Hematopoietic multipotent progenitor cell treated with erythropoietin and hydrocortisone succinate and interleukin-3 and kit ligand, for 4 days (in vitro differentiated cells): ENCODE measurements at regions not wholly inside any gene's neighbourhood (a gene's known extent, or its start where the extent isn't known, plus 50 kb on each side); places are given as distances from the start of the nearest gene placed in this dataset.

Experiments
- DNase-seq: peaks from one replicate; pipeline ENCODE4 v3.0.0-alpha.2; 2015

DNA sequence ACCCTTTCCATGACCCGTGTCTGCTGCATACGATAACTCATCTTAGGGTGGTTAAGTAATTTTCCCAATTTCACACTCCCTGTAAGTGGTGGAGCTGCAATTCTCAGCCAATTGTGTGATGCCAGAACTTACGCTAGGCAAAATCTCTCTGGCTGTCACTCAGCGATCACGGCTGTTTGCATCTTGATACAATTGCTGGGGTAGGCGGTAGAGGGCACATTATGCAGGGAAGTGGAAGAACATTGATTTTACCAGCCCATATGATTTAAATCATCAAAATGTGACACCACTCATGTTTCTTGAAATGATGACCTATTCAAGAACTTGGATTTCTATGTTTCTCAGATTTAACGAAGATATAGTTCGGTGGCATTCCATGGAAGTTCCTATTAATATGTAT, 108.7 kb upstream of the ADARB2 start:
- no peak for DNase-seq

DNA sequence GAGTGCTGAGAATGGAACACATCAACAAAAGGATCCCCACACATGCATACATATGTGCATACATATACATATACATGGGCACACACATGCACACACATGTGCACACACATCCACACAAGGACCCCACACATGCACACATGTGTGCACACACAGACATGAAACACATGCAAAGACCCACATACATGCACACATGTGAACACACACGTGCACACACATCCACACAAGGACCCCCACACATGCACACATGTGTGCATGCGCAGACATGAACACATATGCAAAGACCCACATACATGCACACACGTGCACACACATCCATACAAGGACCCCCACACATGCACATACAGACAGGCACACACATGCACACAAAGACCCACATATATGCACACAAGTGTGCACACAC, 104.4 kb upstream of the ADARB2 start:
- no peak for DNase-seq

DNA sequence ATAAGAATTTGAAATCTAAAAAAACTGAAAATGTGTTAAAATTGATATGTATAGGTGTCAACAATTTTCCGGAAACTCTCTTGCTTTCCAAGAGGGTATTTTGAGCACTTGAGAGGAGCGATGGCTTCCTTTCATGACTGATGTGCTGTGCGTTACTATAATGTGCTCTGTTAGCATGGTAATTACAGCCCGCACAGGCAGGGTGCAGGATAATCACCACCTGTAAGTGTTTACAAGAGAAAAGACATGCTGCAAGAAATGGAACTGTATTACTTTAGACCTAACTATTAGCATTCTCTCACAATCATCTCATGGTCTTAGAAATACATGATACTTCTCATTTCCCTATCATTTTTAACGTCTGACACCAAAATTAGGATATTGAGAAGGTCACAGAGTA, 92.4 kb upstream of the ADARB2 start:
- DNase-seq = no peak

DNA sequence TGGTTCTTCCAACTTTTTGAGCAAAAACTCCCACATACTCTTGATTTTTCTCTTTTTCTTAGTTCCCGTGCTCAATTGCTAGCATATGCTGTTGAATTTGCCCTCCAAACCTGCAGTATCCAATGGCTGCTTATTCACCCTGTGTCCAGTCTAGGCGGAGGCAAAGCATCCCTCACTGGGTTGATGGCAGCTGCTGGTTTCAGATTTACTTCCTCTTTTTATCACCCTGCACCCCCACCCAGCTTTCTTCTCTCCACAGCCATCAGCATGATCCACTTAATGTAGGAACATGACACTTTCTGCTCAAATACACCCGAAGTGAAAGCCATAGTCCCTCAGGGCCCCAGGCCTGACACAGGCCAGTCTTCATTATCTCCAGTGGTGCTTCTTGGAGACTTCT, 87.6 kb upstream of the ADARB2 start:
- DNase-seq = peak; percentile 58

DNA sequence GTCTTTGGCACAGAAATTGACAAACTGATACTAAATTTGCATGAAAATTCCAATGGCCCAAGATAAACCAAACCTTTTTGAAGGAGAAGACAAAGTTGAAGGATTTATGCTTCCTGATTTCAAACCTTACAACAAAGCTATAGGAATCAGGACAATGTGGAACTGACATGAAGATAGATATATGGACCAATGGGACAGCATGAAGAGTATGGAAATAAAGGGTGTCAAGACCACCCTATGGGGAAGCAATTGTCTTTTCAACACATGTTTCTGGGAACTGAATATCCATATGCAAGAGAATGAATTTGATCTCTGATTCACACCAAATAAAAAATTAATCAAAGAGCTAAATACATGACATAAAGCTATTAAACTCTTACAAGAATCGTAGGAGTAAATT, 77.2 kb upstream of the ADARB2 start:
- DNase-seq = no peak

DNA sequence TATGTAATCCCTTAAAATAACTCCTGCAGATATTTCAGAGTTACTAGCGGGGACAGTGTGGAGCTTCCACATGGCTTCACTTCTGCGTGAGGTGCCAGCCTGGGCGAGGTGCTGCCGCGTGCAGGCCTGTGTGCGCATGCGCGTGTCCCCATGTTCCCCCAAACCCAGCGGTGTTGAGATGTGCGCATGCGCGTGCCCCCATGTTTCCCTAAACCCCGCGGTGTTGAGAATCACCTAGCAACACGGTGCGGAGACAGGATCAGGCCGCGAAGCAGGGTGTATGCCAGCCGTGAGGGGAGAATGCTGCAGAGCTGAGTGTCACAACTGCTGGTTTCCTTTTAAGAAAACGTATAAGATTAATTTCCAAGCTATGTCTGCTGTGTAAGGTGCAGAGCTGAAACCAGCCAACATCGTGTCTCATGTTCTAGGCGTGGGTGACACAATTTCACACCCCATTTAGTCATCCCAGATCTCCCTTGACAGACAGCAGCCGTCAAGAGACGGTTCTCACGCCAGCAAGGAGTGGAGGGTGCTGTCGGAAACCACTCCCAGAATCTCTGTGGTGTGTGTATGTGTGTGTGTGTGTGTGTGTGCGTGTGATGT, 71.9 kb upstream of the ADARB2 start:
- DNase-seq = peak; percentile 2

DNA sequence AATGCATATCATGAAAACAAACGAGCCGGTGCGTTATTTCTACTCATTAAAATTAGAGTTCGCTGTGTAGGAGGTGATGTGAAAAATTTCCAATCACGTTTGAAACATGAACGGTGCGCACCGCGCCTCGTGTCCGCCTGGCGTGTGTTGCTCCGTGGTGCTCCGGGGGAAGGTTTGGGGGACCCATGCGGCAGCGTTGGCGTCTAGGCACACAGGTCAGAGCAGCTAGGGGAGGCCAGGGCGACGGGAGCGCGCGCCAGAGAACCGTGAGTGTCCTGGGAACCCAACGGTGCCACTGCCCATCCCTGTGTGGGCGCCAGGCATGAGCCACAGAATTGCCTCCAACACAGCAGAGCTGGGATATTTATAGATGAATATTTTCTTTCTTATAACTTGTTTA, 70.6 kb upstream of the ADARB2 start:
- no peak for DNase-seq

DNA sequence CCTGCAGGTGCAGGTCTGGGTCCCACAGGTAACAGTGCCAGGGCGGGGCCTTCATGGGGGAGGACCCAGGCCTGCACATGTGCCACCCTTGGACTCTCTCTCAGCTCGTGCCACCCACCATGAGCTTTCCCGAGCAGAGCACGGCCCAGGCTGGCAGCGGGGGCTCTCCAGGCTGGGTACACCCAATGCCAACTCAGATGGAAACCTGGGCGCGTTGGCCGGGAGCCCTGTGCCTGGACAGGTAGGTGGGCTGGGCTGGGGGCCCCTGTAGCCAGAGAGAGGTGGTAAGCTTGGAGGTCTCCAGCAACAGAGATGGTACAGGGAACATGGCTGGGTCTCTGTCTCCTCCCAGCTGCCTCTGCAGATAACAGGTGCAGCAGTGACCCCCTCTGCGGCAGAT, 69.9 kb upstream of the ADARB2 start:
- no peak for DNase-seq

DNA sequence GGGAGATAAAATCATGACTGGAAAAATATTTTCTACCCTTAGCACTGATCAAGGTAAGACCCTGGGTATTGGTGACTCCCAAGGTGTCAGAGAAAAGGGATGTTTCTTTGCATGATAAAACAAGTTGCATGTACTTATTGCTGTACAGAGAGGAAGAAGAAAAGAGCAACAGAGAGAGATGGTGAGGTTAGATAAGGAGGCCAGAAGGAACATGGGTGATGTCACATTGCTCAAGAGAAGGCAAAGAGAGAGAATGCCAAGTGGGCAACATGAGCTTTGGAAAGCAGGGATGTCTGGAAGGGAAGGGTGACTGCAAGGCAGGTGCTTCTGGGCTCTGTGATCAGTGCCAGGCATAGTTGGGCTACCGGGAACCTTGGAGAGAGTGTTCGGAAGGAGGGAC, 65.1 kb upstream of the ADARB2 start:
- peak; percentile 56 for DNase-seq

DNA sequence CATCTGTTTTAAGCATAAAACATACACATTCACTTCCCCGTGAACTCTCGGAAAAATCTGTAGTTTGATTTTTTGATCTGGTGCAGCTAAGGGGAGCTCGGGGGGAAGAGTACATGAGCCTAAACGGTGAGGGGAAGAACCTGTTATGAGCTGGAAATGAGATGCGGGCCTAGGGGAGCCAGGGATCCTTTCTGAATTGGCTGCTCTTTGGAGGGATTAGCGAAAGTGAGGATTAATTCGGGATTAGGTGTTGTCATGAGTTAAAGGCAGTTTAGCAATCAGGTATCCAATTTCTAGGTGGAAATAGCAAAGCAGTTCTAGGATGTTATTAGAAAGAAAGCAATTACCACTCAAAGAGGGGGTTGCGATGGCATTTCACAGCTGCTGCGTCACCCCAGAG, 51.1 kb upstream of the ADARB2 start:
- DNase-seq = no peak
